Right lobe of liver (tissue), 6 donors: ENCODE measurements at regions not wholly inside any gene's neighbourhood (a gene's known extent, or its start where the extent isn't known, plus 50 kb on each side); places are given as distances from the start of the nearest gene placed in this dataset.

ENCODE experiments used
- ATAC-seq, 4 donors: fragments of 200-7000 bp; cut with Tn5 transposase; one replicate each; pipeline ENCODE4 v1.9.1; 2020; ENCODE audit warnings: mild to moderate bottlenecking in 4 of 4, moderate library complexity in 4 of 4
- DNase-seq, 3 donors: peaks; one replicate each; pipeline ENCODE4 v3.0.0-alpha.2; 2020
- H3K27ac ChIP-seq, 3 donors: fragments of 200-600 bp; one replicate each; pipeline ENCODE4 v1.8.0; 2022
- H3K27me3 ChIP-seq, 2 donors: fragments of 200-600 bp; one replicate each; pipeline ENCODE4 v1.8.0; 2022
- H3K36me3 ChIP-seq, 4 donors: fragments of 200-600 bp; sonication (generic) in 1 of 4; one replicate each; pipeline versions ENCODE4 v1.5.1 to v1.8.0; 2017 to 2022; ENCODE audit warnings: control low read depth in 1 of 4
- H3K4me1 ChIP-seq, 4 donors: fragments of 200-600 bp; sonication (generic) in 1 of 4; one replicate each; pipeline versions ENCODE4 v1.5.1 to v1.8.0; 2017 to 2022; ENCODE audit warnings: control low read depth in 1 of 4
- H3K4me3 ChIP-seq, 3 donors: fragments of 200-600 bp; one replicate each; pipeline ENCODE4 v1.8.0; 2022
- H3K9me3 ChIP-seq, 4 donors: fragments of 200-600 bp; sonication (generic) in 1 of 4; one replicate each; pipeline versions ENCODE4 v1.5.1 to v1.8.0; 2017 to 2022; ENCODE audit warnings: control low read depth in 1 of 4
- CTCF ChIP-seq, 4 donors: fragments of 200-600 bp in 3 of 4; fragments of 450-650 bp in 1 of 4; IDR thresholded peaks; one replicate each; pipeline versions ENCODE4 v1.5.1 to v1.8.0; 2016 to 2022; ENCODE audit warnings: antibody characterized with exemption in 4 of 4, mild to moderate bottlenecking in 2 of 4
- POLR2A ChIP-seq: fragments of 450-650 bp; IDR thresholded peaks from one replicate; pipeline ENCODE4 v1.6.1; 2017; ENCODE audit warnings: antibody characterized with exemption, mild to moderate bottlenecking
- WGBS: methylation state at CpG from one replicate; pipeline ENCODE4 v1.1.6; 2018; ENCODE audit warnings: low coverage, low lambda C conversion rate; ENCODE audit not compliant: insufficient coverage; ENCODE audit errors: missing lambda C conversion rate; 5-methylcytosine and 5-hydroxymethylcytosine counted together
- intact Hi-C, 2 donors: fragments of 100-400 bp; cut with DNase I; formaldehyde crosslinking; loops; one replicate each; pipeline versions ENCODE4 v1.11.2 to v1.14.1; 2022
- donor health status: DM: no; HTN: yes; CAD: no.
- donor health status: DM: no; HTN: no; CAD: no.
- donor health status: DM: no; HTN: no; CAD: no.
- donor health status: DM: no; HTN: yes; CAD: no.
- donor health status: DM: no; HTN: yes; CAD: no.

DNA sequence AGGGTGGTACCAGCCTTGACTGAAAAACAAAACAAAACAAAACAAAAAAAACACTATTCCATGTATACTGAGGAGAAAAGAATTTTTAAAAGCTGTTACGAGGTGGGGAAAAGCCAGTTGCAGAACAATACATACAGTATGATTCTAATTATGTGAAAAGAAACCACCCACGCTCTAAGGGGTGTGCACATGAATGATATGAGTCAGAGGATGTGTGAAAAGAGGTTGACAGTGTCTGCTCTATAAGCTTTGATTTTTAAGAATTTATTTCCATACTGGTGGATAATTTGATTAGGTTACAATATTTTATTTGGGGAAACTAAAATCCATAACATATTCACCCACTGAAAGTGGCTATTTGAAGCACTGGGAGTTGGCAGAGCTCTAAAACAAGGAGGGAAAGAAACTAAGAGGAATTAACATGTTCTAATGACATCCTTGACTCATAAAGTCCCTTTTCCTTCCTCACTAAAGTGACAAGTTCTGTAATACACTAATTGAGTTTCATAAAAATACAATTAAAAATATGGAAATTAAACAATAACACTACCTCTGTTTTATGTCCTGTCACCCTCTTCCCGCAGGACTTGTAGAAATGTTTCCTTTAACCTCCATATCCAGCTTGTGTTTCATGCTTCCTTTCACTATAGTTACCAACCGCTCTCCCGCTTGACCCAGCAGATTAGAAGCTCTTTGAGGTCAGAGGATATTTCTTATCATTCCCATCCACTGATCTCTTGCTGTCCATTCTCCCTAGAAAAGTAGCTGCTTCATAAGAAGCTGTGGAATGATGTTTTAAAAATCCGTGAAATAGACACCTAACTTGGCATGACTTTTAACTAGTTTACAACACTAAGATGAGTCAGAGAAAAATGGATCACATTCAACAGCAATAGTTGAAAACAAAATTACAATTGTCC is 118.6 kb upstream of the CCDC28A start:
- WGBS, result 60% methylated on average over 6 of the region's 6 CpGs
- no peak for DNase-seq
- H3K4me3 ChIP-seq, result no peak overlapping the region

DNA sequence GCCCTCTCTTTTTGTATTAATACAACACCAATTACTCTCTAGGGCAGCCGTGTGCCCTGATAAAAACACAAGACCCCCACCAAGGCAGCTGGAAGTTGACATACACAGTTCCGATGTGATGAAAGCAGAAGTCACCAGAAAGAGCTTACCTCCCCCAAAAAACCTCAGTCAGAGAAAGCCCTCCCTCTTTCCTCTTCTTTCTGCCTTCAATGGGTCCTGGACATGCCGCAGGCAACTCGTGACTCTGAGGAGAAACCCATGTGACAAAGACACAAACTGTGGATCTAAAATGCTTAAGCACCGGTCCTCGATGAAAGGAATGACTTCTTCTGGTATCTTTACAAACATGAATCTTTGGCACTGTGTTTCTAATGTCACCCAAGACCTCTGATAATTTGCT is 117.7 kb upstream of the CCDC28A start:
- TF ChIP-seq CTCF (IDR thresholded peaks at IDR 0.05), result no peak
- no peak overlapping the region for H3K27ac ChIP-seq
- H3K27me3 ChIP-seq, result no peaks in the 10 kb centered on the region
- WGBS, result 68% methylated on average over 5 of the region's 6 CpGs
- intact Hi-C loops, result no loop called here
- H3K36me3 ChIP-seq, result no peaks in the 10 kb centered on the region
- H3K4me3 ChIP-seq, result no peak overlapping the region
- H3K4me1 ChIP-seq, result no peaks in the 10 kb centered on the region
- no peak for DNase-seq
- no peaks in the 10 kb centered on the region for H3K9me3 ChIP-seq
- peak in 1 of 4 donors; percentile 21 for ATAC-seq

More for the DNA sequence above, 118.6 kb upstream of the CCDC28A start:
- Histone ChIP-seq H3K27ac (no peak overlapping the region), H3K9me3 (no peaks in the 10 kb centered on the region), H3K4me1 (no peaks in the 10 kb centered on the region), H3K36me3 (no peaks in the 10 kb centered on the region), H3K27me3 (no peaks in the 10 kb centered on the region)
- no peak for TF ChIP-seq CTCF (IDR thresholded peaks at IDR 0.05)
- no peak for TF ChIP-seq POLR2A
- peak in 2 of 4 donors; percentile 14 to 68 for ATAC-seq
- intact Hi-C loops, result no loop called here

DNA sequence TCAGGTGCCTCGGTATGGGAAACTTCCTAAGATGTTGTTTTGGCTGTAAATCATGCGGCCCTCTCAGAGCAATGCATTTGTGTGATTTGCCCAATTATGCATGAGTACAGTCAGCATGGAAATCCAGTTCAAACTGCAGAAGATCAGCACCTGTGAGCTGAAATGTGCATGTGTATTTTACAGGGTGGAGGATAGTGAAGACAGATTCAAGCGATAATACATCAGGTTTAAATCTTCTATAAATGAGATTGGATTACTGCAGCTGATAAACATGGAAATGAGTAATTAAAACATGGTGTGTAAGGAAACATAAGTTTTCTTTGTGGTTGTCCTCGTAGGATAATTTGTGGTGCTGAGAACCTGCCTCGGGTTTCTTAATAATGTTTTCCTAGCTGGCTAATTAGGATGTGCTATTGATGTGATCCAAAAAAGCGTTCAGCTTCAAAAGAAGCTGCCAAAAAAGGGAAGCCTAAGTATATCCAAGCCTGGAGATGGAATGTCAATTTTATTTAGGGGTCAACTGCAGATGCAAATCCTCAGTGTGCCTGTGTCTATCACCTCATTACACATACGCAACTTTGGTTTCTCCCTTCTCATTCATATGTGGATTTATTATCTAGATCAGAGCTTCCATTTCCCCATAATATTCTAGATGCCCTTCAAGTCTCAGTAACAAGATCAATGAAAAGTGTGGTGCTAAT is 117.1 kb upstream of the CCDC28A start:
- Histone ChIP-seq H3K4me3 (no peak overlapping the region), H3K27ac (no peak overlapping the region), H3K9me3 (no peaks in the 10 kb centered on the region), H3K4me1 (no peaks in the 10 kb centered on the region), H3K27me3 (no peaks in the 10 kb centered on the region), H3K36me3 (no peaks in the 10 kb centered on the region)
- DNase-seq (no peak), ATAC-seq (no peak)
- WGBS, result 87% methylated on average over 7 of the region's 7 CpGs
- intact Hi-C loops, result no loop called here
- TF ChIP-seq CTCF (IDR thresholded peaks at IDR 0.05) (no peak), POLR2A (no peak)

- intact Hi-C loops, result no loop called here
- no peaks in the 10 kb centered on the region for H3K36me3 ChIP-seq
- DNase-seq (no peak), ATAC-seq (peak; percentile 35 to 51 (median 46))
- H3K27me3 ChIP-seq, result no peaks in the 10 kb centered on the region
- H3K4me1 ChIP-seq, result no peaks in the 10 kb centered on the region
- WGBS, result 46% methylated on average over 2 of the region's 2 CpGs
- H3K9me3 ChIP-seq, result no peaks in the 10 kb centered on the region
- H3K27ac ChIP-seq, result no peak overlapping the region
- no peak for TF ChIP-seq CTCF (IDR thresholded peaks at IDR 0.05)
- no peak for TF ChIP-seq POLR2A
- no peak overlapping the region for H3K4me3 ChIP-seq
These were observed 116.5 kb upstream of the CCDC28A start for GRCh38 chr6:138657065-138657425.
